Astrocyte (in vitro differentiated cells and primary cell): ENCODE measurements at regions not wholly inside any gene's neighbourhood (a gene's known extent, or its start where the extent isn't known, plus 50 kb on each side); places are given as distances from the start of the nearest gene placed in this dataset.

ENCODE experiments used
- EZH2 ChIP-seq: IDR thresholded peaks from 2 replicates; pipeline ENCODE4 v1.6.1; 2012; ENCODE audit warnings: mild to moderate bottlenecking, low read length, inconsistent platforms; ENCODE audit not compliant: insufficient read depth
- TF ChIP-seq, protein P1 (sequence below): IDR thresholded peaks from 2 replicates; pipeline ENCODE4 v1.5.1; 2011; ENCODE audit warnings: low read depth, mild to moderate bottlenecking, inconsistent platforms, low read length, moderate library complexity; ENCODE audit not compliant: insufficient read depth

DNA sequence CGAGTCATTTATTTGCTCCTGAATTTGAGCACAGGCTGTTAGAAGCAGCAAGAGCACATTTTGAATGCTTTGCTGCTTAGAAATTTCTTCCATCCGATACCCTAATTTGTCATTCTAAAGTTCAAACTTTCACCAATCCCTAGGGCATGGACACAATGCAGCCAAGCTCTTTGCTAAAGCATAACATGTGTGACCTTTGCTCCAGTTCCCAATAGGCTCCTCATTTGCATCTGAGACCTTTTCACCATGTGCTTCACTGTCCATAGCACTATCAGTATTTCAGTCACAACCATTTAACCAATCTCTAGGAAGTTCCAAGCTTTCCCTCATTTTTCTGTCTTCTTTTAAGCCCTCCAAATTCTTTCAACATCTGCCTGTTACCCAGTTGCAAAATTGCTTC, 1333.1 kb downstream of the SI start:
- TF ChIP-seq, protein P1, sequence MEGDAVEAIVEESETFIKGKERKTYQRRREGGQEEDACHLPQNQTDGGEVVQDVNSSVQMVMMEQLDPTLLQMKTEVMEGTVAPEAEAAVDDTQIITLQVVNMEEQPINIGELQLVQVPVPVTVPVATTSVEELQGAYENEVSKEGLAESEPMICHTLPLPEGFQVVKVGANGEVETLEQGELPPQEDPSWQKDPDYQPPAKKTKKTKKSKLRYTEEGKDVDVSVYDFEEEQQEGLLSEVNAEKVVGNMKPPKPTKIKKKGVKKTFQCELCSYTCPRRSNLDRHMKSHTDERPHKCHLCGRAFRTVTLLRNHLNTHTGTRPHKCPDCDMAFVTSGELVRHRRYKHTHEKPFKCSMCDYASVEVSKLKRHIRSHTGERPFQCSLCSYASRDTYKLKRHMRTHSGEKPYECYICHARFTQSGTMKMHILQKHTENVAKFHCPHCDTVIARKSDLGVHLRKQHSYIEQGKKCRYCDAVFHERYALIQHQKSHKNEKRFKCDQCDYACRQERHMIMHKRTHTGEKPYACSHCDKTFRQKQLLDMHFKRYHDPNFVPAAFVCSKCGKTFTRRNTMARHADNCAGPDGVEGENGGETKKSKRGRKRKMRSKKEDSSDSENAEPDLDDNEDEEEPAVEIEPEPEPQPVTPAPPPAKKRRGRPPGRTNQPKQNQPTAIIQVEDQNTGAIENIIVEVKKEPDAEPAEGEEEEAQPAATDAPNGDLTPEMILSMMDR: no peak
- TF ChIP-seq EZH2: no peak
